Lower leg skin (tissue), 3 donors: ENCODE measurements at regions not wholly inside any gene's neighbourhood (a gene's known extent, or its start where the extent isn't known, plus 50 kb on each side); places are given as distances from the start of the nearest gene placed in this dataset.

Experiments
- POLR2A ChIP-seq, 2 donors: fragments of 450-650 bp; IDR thresholded peaks; one replicate each; pipeline ENCODE4 v1.6.1; 2016 to 2017; ENCODE audit warnings: antibody characterized with exemption in 2 of 2, mild to moderate bottlenecking in 1 of 2, moderate library complexity in 1 of 2
- TF ChIP-seq, protein P1 (sequence below), 3 donors: fragments of 450-650 bp; IDR thresholded peaks; one replicate each; pipeline ENCODE4 v1.5.1; 2016; ENCODE audit warnings: antibody characterized with exemption in 3 of 3, mild to moderate bottlenecking in 3 of 3, moderate library complexity in 2 of 3

GRCh38 chr5:155998257-155998656 lies 328.7 kb upstream of the SGCD start:
- TF ChIP-seq, protein P1, sequence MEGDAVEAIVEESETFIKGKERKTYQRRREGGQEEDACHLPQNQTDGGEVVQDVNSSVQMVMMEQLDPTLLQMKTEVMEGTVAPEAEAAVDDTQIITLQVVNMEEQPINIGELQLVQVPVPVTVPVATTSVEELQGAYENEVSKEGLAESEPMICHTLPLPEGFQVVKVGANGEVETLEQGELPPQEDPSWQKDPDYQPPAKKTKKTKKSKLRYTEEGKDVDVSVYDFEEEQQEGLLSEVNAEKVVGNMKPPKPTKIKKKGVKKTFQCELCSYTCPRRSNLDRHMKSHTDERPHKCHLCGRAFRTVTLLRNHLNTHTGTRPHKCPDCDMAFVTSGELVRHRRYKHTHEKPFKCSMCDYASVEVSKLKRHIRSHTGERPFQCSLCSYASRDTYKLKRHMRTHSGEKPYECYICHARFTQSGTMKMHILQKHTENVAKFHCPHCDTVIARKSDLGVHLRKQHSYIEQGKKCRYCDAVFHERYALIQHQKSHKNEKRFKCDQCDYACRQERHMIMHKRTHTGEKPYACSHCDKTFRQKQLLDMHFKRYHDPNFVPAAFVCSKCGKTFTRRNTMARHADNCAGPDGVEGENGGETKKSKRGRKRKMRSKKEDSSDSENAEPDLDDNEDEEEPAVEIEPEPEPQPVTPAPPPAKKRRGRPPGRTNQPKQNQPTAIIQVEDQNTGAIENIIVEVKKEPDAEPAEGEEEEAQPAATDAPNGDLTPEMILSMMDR (IDR thresholded peaks at IDR 0.05), result no peak
- no peak for TF ChIP-seq POLR2A (IDR thresholded peaks at IDR 0.05)
